GM21825 (cell line): ENCODE measurements at regions not wholly inside any gene's neighbourhood (a gene's known extent, or its start where the extent isn't known, plus 50 kb on each side); places are given as distances from the start of the nearest gene placed in this dataset.

Experiments used
- ATAC-seq: cut with Tn5 transposase; IDR thresholded peaks from one replicate; pipeline ENCODE4 v1.9.1; 2021; ENCODE audit warnings: mild to moderate bottlenecking, moderate library complexity; ENCODE audit not compliant: unreplicated experiment

GRCh38 chr7:148472406-148472805 is 118.2 kb upstream of the C7orf33 start:
- no peak for ATAC-seq

DNA sequence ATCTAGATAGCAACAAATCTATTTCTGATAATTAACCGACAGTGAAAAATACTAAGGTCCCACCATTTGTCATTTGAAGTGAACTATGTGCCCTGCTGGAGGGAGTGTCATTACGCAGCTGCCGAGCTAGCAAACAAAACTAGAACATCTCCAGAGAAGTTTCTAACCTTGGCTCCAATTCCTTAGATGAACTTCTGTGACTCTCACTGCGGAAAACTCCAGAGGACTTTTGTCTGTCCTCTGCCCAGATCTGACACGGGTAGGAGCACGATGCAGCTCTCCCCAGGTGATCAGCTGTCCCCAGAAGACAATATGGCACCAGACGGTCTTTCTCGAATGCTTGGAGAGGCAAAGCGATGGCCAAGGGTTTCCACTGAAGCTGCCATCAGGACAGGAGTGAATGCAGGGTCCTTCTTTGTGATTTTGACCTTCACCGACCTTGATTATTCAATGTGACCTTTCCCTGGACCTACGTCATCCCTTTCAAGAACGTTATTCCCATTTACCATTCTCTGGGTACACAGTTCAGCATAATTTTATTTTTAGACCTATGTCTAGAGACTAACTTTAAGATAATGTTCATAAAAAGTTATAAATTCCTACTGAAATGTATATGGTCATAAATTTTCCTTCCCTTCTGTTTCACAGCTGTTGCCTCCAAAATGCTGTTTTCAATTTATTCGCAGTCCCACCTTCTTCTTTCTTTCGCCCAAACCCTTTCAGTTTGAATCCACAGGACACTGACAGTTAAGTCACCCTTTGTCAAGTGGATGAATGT is 116.7 kb upstream of the C7orf33 start:
- no peak for ATAC-seq

- no peak for ATAC-seq
Measured at GRCh38 chr7:148474481-148475025, 116.0 kb upstream of the C7orf33 start.

- ATAC-seq = no peak
Measured at GRCh38 chr7:148478551-148478950, 112.0 kb upstream of the C7orf33 start.

DNA sequence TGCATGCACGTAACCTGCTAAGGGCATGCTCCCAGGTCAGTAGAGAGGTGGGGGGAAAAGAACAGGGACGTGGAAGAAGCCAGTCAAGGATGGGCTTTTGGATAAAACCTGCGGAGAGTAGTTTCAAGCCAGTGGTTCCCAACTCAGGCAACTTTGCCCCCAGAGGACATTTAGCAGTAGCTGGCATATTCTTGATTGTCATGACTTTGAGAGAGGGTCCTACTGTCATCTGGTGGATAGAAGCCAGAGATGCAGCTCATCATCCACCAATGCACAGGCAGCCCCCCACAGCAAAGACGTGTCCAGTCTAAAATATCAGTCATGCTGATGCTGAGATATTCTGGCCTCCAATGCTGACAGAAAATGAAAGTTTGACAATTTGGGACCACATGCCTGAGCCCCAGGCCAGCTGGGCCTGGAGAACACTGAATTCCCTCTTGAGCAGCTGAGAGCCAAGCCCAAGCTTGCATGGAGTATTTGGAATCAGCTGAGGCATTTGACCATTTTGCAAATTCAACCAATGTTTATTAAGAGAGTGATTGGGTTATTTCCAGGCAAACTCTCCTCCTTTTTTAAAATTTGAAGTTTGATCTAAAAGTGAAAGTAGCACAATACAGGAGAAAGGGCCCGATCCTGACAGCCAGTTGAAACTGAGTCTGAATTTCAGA is 110.0 kb upstream of the C7orf33 start:
- no peak for ATAC-seq

DNA sequence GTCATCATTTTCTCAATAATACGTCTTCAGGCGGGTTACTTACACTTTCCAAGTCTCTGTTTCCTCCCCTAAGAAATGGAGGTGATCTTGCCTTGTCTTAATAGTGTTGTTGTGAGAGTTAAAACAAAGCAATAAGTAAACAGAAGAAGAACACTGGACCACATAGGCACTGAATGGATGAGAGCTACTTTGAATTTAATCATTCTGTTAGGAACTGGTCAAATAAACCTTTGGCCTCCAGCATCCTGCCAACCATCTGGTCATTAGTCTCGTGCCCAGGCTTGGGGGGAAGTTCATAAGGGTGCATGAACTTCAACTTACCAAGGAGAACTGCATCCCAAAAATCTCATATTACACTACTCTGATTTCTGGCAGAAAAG is 109.4 kb upstream of the C7orf33 start:
- ATAC-seq = no peak

DNA sequence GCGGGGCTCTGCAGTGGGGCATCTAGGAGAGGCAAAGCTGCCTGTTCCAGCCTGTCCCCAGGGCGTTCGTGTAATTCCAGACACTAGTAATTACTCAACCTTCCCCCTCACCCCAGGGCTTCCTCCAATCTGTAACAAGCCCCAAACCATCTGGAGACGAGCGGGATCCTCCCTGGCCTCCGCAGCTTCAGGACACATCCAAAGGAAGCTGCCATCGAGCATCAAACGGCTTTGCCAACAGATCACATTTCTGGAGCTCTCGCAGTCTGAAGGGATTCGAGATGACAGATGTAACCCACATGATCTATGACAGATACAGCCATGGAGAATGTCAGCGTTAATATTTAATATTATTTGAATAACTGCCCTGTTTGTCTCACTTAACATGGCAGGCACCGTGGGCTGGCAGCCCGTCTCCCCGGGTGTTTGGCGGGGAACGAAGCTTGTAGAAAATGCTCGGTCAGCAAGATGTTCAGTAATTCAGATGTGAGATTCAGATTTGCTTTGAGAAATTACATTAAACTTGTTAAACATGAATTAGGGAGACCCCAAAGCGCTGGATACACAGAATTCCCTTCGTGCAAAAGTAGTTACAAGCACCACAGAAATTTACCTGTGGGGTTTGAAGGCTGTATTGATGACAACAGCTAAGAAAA is 108.5 kb upstream of the C7orf33 start:
- ATAC-seq = no peak

GRCh38 chr7:148483515-148484308 is 106.9 kb upstream of the C7orf33 start:
- ATAC-seq = no peak

DNA sequence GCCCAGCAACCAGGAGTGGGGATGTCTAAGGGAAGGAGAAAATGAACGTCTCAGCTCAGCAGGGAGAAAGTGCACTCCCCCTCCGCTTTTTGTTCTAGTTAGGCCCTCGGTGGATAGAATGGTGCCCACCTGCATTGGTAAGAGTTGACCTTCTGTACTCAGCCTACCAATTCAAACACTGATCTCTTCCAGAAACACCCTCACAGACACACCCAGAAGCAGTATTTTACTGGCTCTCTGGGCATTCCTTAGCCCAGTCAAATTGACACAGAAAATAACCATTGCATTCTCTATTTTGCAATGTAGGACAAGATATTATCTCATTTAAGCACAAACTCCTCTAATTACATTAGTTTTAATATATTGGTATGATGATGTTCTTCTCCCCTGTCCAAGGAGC is 106.1 kb upstream of the C7orf33 start:
- ATAC-seq = no peak

GRCh38 chr7:148485618-148486017 is 104.9 kb upstream of the C7orf33 start:
- no peak for ATAC-seq

GRCh38 chr7:148486937-148487336 is 103.6 kb upstream of the C7orf33 start:
- no peak for ATAC-seq

GRCh38 chr7:148487912-148488311 is 102.7 kb upstream of the C7orf33 start:
- ATAC-seq = no peak

GRCh38 chr7:148489678-148490077 is 100.9 kb upstream of the C7orf33 start:
- no peak for ATAC-seq

GRCh38 chr7:148492157-148492860 is 98.3 kb upstream of the C7orf33 start:
- ATAC-seq = no peak

DNA sequence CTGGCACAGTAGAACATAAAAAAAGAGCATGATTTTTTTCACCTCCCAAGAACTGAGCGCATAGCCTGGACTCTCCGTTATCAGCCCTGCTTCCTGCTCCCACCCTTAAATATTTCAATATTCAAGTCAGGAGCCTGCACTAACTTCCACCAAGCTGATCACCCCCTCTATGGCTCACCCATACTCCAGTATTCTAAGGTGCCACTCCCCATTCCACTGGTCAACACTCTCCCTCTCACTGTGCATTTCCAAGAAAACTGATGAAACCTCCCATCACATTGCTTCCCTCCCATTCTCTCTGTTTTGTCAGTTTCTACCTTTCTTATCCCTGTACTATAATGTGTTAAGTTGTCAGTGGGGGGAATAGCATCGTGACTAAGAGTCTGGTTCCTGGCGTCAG is 95.0 kb upstream of the C7orf33 start:
- ATAC-seq = no peak

- ATAC-seq = no peak
Measured at GRCh38 chr7:148500978-148501377, 89.6 kb upstream of the C7orf33 start.

- ATAC-seq = no peak
Measured at GRCh38 chr7:148503900-148504487, 86.6 kb upstream of the C7orf33 start.

- no peak for ATAC-seq
Measured at GRCh38 chr7:148505645-148506375, 84.8 kb upstream of the C7orf33 start.

GRCh38 chr7:148507064-148507573 is 83.4 kb upstream of the C7orf33 start:
- peak; percentile 98 for ATAC-seq
